Smooth muscle cell of the brain vasculature (primary cell): ENCODE measurements at regions not wholly inside any gene's neighbourhood (a gene's known extent, or its start where the extent isn't known, plus 50 kb on each side); places are given as distances from the start of the nearest gene placed in this dataset.
"Not testable (repeated sequence)": the region's sequence is repeated elsewhere in the genome, so short reads cannot be mapped to it uniquely, and the experiment has no call there.

Source experiments
- DNase-seq: peaks from one replicate; pipeline ENCODE4 v3.0.0-alpha.2; 2012; ENCODE audit warnings: low read depth, low spot score

DNA sequence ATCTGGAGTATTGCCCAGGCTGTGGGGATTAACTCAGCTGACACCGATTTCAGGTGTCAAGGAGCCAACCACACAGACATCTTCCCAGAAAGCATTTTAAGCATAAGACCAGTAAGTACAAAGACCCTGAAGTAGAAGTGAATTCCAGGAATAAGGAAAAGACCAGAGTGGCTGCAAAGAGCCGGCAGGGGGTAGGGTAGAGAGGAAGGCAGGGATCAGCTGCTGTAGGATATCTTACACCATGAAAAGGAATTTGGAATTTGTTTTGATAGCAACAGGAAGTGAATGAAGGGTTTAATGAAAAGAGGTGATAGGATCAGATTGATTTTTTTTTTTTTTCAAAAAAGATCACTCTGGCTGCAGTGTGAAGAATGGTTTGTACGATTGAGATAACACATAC is 113.6 kb upstream of the PPARGC1A start:
- DNase-seq = no peak

DNA sequence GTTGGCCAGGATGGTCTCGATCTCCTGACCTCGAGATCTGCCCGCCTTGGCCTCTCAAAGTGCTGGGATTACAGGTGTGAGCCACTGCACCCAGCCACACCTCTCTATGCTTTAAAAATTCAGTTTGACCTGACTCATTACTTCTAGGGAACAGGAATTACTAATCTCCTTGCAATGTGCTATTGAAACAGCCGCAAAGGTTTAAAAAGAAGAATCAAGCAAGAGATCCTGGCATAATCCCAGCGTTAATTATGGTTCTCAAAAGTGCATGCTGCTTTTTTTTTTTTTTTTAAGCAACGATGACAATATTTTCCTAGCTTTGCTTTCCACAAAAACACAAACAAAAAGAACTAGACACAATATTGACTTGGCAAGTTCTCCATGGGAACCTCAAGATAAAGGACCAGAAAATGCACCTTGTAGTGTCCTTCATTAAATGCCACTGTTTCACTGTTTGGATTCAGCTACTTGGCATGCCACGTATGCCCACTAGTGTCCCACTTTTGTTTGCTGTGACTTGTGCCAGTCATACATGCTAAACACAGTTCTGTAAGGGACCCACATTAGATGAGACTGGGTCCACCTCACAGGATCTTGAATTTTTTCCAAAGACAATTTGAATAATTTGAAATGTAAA is 112.6 kb upstream of the PPARGC1A start:
- DNase-seq = no peak

DNA sequence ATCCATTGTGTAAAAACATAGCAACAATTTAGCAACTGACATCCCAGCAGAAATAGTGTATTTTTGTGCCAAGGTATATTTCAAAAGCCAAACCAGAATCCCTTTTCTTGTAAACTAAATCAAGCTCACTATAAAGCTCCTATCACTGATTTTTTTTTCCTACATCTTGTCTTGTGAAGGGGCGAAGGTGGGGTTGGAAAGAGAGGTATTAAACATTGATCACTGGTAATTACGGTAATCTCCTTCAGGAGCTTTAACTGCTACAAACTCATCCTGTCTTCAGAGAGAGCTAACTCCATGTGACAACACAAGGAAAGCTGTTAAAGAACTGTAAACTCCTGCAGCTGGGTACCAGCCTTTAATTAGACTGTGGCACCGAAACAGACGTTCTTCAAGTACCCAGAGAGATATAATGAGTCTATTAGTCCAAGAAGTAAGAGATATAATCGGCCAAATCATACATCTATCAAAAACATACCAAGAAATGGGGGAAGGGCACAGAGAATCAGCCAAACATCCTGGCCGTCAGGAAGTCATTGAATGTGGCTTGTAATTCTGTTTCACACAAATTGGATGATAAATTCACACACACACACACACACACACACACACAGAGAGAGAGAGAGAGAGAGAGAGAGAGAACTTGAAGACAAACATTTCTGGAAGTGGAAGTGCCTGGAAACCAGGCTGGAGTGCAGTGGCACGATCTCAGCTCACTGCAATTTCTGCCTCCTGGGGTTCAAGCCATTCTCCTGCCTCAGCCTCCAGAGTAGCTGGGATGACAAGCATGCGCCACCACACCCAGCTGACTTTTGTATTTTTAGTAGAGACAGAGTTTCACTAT is 111.9 kb upstream of the PPARGC1A start:
- no peak for DNase-seq

DNA sequence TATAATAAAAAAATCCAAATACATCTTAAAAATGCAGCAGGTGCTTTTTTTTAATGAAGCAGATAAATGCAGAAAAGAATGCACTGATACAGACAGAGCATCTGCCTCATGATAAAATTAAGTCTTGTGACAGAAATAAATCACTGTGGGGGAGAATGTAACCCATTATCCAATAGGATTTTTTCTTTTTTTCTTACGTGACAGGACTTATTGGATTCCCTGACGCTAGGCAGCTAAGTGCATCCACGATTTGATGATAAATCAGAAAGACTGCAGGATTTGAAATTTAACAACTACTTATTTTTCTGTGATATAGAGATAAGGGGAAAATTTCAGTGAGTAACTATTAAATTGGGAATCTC is 110.6 kb upstream of the PPARGC1A start:
- no peak for DNase-seq

DNA sequence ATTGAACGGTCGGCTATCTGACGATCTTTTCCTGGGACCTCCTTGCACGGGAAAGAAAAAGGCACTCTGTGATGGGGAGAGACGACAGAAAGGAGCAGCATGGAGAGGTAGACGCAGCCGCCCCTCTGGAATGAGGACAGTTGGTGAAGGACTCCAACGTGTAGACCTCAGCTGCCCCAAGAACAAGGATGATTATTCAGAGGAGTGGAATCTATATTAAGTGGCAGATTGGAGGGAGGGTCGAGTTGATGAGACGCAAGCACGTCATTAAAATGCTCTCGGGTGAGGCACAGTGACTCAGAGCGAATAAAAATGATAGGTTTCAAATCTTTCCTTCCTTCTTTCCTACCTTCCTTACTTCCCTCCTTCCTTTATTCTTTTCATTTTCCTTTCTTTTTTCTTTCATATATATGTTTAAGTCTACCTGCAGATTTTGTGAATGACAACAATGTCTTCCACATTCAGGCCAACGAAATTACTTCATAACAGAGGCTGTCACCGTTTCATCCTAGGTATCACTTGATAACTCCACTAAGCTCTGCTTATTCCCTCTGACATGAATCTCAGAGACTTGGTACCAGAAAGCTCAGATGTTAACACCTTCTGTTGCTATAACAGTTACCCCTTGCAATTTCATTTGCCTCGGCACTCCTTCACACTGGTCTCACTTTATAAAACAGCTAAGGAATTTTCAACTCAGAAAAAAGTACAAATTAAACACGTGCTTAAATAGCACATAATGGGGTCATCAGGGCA is 110.0 kb upstream of the PPARGC1A start:
- no peak for DNase-seq

DNA sequence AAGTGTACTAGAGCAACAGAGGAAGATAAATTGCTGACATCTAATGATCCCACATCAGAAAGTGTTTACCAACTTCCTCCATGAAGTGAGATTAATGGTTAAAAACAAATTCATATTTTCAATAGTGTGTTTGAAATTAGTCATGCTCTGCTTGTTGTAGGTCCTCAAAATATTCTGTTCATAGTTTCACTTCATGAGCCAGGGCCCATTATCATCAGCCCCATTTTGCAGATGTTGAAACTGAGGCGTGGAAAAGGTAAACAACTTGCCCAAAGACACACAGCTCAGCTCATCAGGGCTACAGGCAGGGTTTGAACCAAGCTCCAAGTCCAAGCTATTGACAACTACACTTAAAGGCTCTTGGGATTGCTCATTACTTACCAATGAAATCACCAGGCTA is 103.5 kb upstream of the PPARGC1A start:
- DNase-seq = no peak

DNA sequence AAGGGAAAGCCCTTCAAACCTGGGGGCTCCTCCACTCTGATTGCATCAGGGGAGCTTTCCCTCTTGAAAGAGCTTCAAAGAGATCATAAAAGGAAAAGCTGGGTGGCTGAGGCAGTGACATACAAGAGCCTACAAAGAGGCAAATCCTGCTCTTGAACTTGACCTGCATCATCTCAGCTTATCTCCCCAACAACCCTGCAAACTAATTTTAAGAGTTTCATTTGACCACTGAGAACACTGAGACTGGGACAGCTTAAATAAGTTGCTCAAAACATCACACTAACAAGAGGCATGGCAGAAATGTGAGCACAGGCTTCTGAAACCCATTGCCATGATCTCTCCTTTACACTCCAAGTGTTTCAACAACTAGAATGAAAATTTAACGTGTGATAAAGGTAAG is 101.6 kb upstream of the PPARGC1A start:
- no peak for DNase-seq

DNA sequence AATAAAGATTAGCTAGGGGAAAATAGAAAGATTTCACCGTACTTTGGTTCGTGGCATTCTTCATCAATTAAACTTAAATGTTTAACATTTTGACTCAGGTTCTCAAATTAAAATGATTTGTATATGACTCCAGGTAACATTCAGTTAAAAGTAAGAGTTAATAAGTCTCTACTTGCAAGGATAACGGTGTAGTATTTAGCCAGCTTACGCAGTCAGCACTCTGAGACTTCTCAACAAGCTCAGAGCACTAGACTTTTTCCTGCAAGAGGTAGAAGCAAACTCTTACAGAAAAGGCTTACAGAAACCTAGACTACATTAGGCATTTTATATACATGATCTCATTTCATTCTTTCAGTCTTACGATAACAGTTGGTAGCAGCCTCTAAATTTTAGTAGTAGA is 96.4 kb upstream of the PPARGC1A start:
- no peak for DNase-seq

DNA sequence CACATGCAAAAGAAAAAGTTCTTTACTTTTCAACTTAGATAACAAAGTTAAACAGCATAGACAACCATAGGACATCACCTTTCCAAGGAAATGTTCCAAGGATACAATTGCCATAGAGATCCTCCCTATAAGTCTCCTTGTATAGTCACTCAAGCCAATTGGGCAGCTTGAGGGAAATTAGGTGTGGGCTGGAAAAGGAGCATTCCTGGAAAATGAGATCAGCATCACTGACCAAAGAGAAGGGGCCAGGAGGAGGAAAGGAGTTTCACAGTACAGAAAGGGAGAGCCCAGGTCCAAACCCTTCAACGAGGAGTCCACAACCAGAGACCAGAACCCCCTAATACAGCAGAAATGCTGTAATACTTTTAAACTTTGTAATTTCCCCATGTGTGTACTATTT is 91.5 kb upstream of the PPARGC1A start:
- DNase-seq = no peak

DNA sequence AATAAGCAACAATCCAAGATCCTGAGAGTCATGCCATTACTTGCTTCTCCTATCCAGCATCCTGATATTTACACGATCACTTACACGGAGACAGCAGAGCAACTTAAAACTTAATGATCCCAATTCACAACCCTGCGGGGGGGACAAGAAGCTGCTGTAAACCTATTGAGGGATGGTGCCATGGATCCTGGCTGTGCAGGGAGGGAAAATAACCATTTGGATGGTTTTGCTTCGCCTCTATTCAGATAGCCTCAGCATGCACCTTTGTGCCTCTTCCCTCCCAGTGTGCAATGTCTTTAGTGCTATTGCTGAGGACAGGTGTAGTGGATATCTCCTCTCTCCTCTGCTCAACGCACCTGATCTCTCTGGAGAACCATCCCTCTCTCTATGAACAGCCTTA is 89.7 kb upstream of the PPARGC1A start:
- no peak for DNase-seq

DNA sequence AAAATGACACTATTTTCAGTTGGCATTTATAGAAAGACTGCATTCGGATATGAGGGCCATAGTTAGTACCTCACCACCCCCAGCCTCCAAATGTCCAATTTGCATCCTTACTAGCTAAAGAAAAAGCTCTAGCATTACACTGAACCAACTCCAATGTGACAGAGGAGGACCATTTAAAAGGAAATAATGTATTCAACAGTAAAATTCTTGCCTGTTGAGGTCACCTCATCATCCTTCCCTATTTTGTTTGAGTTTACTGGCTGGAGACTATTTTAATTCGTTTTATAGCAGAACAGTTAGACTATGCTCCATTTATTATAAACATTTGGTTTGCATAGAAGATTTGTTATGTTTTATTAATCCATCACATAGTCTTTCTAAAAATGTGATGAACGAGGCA is 88.2 kb upstream of the PPARGC1A start:
- no peak for DNase-seq

DNA sequence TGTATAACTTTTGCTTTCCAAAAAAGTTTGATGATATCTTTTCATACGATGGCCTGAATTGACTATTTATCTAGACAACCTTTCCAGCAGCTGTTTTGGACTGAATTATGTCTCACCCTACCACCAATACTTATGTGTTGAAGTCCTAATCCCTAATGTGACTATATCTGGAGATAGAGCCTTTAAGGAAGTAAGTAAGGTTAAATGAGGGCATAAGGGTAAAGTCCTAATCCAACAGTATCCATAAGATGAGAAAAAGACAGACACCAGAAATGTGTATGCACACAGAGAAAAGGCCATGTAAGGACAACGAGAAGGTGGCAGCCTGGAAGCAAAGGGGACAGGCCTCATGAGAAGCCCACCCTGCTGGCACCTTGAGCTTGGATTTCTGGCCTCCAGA is 86.6 kb upstream of the PPARGC1A start:
- DNase-seq = no peak

DNA sequence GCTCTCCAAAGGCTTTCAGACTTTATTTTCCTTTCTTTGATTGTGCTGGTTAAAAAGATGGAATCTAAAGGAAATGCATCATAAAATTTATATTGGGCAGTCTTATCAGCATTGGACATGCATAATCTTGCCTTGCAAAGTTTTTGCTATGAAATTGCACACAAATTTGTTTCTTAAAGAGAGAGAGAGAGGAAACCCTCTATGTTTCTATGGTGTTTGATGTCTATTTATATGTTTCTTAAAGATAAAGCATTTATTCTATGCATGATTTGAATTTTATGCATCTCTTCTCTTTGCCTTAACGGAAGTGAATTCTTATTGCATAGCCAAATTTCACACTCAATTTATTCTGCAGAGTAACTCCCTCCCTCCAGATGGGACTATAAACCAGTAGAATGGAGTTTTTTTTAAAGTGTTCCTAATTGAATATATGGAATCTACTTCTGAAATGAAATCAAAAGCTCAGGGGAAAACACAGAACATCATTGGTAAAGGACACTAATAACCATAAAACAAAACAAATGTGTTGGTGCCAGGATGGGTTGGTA is 83.5 kb upstream of the PPARGC1A start:
- DNase-seq = no peak

DNA sequence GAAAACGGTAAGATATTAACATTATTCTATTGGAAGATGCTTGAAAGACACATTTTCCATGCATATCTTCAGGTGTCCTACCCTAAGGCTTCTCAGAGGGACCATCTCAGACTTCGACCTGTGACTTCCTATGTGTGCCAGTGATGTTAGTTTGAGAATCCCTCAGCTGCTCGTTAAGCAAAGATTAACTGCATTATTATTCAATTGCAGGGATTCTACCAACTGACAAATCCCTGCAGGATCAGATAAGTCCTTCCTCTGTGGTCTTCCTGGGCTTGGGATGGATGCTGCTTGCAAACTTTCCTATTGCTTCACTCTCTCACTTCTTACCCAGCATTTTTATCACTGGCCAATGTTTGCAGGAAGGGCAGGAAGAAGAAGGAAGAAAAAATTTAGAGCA is 83.0 kb upstream of the PPARGC1A start:
- DNase-seq = no peak

DNA sequence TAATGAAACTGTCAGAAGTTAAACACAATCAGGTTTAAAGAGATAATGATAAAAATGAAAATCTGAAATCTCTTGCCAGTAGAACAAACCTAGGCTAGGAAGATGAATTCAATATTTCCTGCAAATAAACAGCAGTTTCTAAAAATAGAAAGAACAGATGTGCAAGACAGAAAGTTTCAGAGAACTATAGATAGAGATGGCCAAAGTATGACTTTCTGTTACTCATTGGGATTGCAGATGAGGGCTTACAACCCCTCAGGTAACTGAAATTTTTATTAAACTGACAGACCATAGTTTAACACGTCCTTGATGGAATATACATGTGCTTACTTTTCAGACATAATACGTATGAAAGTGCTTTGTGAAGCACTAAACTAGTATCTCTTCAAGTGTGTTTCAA is 82.3 kb upstream of the PPARGC1A start:
- no peak for DNase-seq

DNA sequence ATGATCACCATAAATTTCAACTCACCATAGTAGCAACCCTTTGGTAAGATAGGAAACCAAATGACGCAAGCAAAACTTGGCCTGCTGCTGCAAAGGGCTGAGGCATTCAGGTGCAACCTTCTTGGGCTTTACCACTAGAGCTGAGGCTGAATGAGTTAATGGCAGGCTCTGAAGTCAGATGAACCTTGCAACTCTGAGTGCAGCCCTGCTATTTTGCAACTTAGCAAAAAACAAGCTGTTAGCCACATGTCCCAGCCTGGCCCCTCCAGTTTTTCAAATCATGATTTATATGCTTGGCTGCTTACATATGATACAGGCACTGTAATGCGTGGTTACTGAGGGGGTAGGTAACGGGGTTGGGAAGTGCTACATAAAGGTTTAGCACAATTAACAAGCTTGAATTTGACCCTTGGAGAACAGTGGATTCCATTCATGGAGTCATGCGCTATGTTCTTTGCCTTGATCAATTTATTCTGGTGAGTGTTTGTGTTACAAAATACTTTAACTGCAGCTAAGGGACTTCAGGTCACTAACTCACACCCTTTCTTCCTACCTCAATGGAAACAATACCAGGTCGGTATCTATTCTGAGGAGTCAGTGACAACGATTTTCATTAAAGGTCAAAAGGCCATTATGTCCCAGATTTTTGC is 80.5 kb upstream of the PPARGC1A start:
- DNase-seq = no peak

DNA sequence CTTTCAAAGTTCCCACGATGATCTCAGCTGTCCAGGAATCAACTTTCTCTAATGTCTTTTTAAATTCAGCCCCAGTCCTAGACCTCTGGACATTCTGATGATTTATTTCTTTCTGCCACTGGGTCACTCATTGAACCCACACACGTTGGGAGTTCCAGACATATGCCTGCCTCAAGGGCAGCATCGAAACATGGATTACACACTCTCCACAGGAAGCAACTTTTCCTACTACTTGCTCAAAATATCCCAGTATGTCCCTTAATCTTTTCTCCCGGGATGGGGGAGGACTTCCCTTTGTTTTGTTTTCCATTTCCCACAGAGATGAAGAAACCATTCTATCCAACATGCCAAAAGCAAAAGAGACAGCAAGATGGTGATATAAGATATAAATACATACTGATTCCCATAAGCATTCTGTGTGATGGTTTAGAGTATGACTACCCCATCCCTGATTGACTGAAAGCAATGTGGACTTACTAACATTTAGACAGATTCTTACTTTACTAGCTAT is 79.8 kb upstream of the PPARGC1A start:
- no peak for DNase-seq

DNA sequence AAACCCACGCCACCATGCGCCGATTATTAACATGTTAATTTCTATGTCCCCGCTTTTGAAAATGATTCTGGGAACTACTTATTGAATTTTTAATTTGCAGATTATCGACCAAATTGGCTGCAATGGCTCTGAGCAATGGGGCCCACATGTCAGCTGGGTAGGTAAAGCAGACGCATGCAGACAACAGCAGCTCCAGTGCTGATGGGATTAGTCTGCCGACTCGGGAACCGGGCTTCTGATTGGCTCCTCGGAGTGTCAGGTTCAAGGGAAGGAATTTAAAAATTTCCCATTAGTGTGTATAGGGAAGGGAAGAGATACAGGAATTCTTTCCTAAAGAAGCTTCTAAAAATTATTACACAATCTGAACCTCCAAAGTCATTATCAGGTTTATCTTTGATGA is 77.4 kb upstream of the PPARGC1A start:
- no peak for DNase-seq

DNA sequence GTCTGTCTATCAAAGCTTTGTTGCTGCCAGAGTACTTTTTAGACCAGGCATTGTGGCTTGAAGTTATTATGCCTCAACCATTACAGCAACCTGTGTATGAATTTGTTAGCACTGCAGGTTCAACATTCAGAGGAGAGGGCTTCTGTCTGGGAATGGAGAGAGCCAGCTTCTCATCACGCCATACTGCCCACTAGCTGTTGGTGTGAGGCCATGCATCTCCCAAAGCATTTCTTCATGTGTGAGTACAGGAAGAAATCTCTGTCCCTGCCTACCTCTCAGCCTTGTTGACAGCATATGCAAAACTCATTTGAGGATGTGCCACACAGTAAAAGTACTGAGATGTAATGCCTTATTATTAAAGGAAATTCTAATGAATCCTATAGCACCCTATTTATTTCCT is 76.9 kb upstream of the PPARGC1A start:
- DNase-seq = no peak

DNA sequence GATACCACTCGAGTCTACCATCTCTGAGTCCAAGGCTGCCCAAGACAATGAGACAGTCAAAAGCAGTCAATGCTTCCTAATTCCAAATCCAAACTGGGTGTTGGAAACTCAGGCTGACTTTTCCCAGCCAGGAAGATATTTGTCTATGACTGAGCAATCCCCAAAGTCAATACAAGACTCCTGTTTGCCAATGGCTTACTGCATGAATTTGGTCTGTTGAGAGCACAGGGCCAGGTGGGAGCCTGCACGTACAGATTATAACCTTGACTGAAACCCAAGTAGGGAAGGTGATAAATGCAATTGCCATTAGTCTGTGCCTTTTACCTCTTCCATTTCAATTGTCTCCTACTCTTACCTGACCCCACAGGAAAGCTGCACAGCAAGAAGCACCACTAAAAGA is 72.6 kb upstream of the PPARGC1A start:
- DNase-seq = no peak

DNA sequence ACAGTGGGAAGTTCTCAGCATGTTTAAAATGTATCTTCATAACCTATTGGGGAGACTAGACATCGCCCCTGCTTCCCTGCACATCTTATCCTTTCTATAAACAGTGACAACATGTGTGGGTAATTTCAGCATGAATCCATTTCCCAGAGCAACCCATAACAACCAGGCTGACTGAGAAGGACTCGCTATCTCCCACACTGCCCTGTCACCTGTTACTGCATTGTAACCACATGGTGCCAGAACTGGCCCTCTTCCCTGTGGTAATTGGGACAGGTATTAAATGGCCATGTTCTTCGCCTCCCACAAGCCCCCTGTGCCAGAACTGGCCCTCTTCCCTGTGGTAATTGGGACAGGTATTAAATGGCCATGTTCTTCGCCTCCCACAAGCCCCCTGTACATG is 71.5 kb upstream of the PPARGC1A start:
- DNase-seq = not testable (repeated sequence)
